Non-pigmented ciliary epithelial cell (primary cell): ENCODE measurements at regions not wholly inside any gene's neighbourhood (a gene's known extent, or its start where the extent isn't known, plus 50 kb on each side); places are given as distances from the start of the nearest gene placed in this dataset.

Experiments
- DNase-seq: peaks from one replicate; pipeline ENCODE4 v3.0.0-alpha.2; 2010; ENCODE audit warnings: low read depth

- no peak for DNase-seq
Measured at GRCh38 chr14:71289536-71289935, 382.3 kb downstream of the PCNX1 start.

- no peak for DNase-seq
Measured at GRCh38 chr14:71290301-71290700, 383.0 kb downstream of the PCNX1 start.

DNA sequence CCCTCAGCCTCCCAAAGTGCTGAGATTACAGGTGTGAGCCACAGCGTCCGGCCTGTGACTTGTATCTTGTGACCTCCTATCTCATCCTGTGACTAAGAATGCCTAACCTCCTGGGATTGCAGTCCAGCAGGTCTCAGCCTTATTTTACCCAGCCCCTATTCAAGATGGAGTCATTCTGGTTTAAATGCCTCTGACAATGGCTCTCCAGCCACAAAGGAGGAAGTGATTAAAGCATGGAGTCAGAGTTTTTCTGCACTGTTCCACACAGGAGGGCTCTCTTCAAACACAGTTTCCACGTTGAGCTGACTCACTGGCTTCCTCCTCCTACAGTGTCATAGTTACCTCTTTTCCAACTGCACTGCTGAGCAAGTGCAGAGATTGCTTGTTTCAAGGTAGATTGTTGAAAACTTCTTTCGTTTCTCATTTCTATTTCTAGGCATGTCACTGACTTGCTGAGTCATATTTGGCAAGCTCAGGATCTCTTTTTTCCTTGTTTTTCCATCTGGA, 383.8 kb downstream of the PCNX1 start:
- peak; percentile 69 for DNase-seq

DNA sequence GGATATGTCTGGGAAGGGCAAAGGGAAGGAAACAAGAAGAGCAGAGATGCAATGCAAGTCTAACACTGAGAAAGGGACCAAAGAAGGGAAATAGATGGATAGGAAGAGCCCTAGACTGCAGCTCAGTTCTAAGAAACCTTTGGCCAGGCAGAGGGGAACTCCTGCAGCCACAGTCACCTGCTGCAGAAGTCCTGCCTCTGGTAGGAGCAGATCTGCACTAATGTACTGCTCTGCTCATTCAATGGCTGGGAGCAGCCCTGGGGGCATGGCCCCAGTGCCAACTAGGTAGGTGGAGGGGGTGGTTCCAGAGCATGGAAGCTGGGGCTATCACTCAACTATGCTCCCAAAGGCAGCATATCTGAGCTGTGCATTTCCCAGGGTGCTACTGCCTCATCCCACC, 388.9 kb downstream of the PCNX1 start:
- no peak for DNase-seq

DNA sequence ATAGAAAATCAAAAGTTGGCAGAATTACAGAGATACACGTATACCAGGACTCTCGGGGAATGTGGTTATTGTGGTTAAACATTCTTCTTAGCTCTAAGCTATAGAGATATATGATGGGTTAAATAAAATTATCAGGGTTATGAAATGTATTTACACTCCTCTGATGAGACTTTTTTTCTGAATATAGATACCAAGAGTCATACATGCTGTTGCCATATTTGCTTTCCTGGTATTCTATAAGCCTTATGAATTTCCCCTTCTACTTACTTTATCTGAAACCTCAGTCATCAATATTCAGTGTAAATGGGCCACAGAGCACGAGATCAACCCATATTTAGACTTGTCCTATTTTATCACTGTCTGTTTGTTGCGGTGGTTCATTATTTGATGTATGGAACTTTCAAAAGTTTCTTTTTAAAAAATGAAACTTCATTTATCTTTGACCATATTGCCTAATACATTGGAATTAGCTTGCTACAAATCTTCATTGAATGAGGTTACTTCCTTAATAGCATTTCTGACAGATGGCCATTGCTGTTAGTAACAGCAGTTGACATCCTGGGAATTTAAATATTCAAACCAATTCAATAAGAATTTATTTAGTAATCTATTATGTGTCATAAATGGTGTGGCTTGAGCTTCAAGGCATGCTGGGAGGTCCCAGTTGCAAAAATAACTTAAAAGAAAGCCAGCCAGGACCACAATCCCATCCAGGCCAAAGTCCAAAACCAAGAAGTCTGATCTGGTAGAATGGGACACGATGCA, 393.5 kb downstream of the PCNX1 start:
- DNase-seq = no peak

DNA sequence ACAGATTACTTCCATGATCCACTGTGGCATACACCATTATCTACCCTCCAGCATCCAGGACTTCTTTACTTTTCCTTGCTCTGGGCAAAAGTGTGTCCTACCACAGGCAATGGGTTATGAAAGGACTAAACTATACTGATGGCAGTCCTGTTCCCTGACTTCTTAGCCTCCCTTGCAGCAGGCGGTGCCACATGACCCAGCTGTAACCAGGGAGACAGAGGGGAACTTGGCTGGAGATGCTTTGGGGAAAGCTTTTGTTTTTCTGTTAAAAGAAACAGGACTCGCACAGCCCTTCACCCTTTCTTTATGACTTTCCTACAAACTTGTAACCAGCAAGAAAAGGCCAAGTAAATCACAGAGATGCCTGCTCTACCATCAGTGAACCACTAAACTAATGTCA, 394.4 kb downstream of the PCNX1 start:
- no peak for DNase-seq

DNA sequence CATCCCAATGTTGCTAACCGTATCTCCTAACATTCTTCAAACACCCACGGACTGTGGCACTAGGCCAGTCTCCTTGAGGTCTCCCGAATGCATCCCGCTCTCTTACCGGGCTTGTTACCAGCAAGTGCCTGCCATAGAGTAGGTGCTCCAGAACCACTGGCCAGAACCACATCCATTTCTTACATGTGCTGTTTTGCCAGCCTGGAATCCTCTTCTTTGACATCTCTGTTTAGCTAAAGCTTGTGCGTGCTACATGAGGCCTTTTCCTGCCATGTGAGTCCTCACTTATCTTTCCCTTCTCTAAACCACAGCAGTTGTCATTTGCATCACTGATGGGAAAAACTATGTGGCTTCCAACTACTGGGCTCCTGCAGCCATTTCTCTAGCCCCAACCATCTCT, 397.4 kb downstream of the PCNX1 start:
- DNase-seq = no peak

DNA sequence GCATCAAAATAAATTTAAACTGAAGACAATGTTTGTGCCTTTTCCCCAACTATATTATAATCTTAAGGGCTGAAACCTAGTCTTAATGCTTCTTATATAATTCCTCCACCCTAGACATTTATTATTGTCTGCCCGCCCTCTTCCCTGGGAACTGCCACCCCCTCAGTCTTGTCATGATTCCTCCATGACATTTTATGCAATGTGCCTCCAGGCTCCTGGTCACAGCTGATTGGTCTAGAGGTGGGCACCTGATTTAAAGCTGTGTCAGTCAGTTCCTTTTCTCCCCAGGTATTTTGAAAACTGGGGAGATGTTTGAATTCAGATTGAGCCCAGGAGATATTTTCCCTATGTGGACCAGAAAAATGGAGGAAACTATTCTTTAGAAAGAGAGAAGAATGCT, 401.4 kb downstream of the PCNX1 start:
- no peak for DNase-seq

DNA sequence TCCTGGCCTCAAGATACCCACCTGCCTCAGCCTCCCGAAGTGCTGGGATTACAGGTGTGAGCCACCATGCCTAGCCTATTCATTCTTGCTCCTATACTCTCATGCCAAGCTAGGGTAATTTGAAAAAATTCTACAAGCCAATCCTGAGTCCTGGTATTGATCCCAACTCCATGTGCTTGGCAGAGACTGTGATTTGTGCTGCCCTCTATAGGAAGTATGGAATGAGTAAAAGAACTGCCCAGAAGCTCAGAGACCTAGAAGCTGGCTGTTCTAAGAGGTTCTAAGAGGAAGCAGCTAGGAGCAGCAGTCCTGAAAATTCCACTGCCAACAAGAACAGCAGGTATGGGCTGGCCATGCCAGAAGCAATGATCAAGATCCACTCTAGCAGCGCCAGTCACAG, 402.5 kb downstream of the PCNX1 start:
- DNase-seq = no peak

GRCh38 chr14:71311061-71311460, 403.8 kb downstream of the PCNX1 start:
- DNase-seq = no peak

GRCh38 chr14:71314717-71315116, 407.5 kb downstream of the PCNX1 start:
- DNase-seq = no peak

- DNase-seq = no peak
Measured at GRCh38 chr14:71317385-71318096, 410.3 kb downstream of the PCNX1 start.

DNA sequence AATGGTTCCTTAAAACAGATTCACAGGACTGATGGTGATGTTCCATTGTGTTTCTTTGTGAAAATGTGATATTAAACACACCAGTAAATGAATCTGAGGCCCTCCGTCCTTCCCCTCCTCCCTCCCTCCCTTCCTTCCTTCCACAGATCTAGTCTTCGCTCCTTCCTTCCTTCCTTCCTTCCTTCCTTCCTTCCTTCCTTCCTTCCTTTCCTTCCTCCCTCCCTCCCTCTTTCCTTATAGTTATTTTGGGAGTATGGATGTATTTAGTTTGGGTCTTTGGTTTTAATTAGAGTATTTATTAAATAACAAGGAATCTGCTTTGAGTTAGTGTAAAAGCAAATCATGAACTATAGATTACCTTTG, 410.8 kb downstream of the PCNX1 start:
- no peak for DNase-seq

- no peak for DNase-seq
Measured at GRCh38 chr14:71319666-71320065, 412.4 kb downstream of the PCNX1 start.

- peak; percentile 95 for DNase-seq
Measured at GRCh38 chr14:71320107-71320733, 413.0 kb downstream of the PCNX1 start, which contains the start of gene SIPA1L1. Gene SIPA1L1 (plus strand): TSS chr14:71320476.

GRCh38 chr14:71320734-71321573, 413.7 kb downstream of the PCNX1 start:
- DNase-seq = no peak

GRCh38 chr14:71321574-71322315, 414.5 kb downstream of the PCNX1 start:
- no peak for DNase-seq

DNA sequence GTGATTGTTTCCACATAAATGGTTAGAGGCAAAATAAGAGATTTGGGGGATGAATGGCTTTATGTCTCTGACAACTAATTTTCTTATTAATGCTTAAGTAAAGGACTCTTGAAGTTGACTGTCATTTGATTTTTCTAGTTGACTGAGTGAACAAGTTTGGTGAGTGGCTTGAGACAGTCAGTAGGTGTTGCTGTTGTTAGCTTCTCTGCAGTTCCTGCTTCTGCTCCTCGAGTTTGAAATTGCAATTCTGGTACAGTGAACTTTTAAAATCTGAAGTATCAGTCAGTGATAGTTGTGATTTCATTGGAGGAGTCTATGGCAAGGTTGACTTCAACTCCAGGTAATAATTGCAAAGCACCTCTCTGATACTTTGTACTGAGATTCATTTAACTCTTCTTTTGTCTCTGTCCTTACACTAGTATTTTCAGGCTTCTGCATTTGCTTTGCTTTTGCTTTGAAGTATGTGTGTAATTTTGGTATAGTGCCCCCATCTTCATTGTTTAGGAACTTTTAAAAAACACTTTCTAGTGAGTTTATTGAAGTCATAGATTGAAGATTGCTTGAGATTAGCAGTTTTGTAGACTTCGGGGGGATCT, 415.5 kb downstream of the PCNX1 start:
- no peak for DNase-seq

DNA sequence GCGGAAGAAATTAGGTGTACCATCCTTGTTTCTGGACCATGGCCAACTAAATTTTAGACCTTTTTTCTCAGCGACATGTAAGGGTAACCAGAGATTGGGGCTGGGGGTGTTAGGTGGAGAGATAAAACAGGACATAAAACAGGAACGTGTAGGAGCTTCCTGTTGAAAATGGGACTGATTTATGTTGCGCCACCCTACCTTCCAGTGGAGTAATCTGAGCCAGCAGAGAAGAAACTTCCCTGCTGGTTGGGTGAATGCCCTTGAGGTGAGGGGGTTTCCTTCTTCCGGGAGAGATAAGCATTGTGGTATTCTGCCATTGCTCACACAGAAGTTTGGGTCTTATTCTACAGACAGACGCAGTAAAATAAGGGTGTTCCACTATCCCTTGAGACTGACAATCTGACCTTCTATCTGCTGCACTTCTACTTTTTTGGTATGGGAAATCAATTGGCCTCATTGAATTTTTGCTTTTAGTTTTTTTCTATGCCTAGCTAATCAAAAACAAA, 417.6 kb downstream of the PCNX1 start:
- no peak for DNase-seq

- DNase-seq = no peak
Measured at GRCh38 chr14:71327691-71328090, 420.4 kb downstream of the PCNX1 start.

- DNase-seq = no peak
Measured at GRCh38 chr14:71328183-71328582, 420.9 kb downstream of the PCNX1 start.
